HG03354 (cell line): ENCODE measurements at regions not wholly inside any gene's neighbourhood (a gene's known extent, or its start where the extent isn't known, plus 50 kb on each side); places are given as distances from the start of the nearest gene placed in this dataset.

Source experiments
- ATAC-seq: cut with Tn5 transposase; IDR thresholded peaks from one replicate; pipeline ENCODE4 v1.9.1; 2021; ENCODE audit warnings: mild to moderate bottlenecking; ENCODE audit not compliant: unreplicated experiment, poor library complexity, severe bottlenecking

GRCh38 chr4:185965426-185966384 lies 103.3 kb upstream of the TLR3 start:
- peak; percentile 77 for ATAC-seq

DNA sequence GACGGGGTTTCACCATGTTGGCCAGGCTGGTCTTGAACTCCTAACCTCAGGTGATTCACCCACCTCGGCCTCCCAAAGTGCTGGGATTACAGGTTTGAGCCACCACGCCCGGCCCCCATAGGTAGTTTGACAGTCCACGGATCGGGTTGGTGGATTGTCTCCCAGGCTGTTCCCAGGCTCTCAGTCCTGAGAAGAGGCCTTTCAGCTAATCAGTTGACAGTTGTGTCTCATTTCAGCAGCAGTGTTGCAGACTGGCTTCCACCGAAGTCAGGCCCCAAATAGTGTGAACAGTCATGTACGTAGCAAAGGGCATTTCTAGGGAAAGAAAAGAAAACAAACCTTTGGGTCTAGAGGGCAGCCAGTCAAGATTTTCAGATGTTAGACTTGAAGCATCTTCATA lies 102.4 kb upstream of the TLR3 start:
- ATAC-seq = no peak

- no peak for ATAC-seq
Measured at GRCh38 chr4:185966997-185967775, 101.8 kb upstream of the TLR3 start.

DNA sequence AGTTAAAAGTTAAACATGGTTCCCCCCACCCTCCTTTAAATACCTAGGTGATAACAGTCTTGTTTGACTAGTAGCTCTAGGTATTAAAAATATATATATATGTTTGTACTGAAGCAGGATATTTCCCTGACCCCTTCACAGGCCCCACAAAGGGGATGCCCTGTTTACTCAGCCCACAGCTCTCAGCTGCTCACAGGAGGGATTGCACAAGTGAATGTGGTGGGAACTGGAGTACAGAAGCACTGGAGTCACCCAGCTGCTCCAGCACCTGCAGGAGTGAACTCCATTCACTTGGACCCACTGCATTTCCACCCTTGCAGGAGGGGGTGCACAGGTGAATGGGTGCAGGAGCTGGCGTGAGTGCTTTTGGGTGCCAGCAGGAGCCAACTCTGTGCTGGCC lies 99.3 kb upstream of the TLR3 start:
- ATAC-seq = no peak

DNA sequence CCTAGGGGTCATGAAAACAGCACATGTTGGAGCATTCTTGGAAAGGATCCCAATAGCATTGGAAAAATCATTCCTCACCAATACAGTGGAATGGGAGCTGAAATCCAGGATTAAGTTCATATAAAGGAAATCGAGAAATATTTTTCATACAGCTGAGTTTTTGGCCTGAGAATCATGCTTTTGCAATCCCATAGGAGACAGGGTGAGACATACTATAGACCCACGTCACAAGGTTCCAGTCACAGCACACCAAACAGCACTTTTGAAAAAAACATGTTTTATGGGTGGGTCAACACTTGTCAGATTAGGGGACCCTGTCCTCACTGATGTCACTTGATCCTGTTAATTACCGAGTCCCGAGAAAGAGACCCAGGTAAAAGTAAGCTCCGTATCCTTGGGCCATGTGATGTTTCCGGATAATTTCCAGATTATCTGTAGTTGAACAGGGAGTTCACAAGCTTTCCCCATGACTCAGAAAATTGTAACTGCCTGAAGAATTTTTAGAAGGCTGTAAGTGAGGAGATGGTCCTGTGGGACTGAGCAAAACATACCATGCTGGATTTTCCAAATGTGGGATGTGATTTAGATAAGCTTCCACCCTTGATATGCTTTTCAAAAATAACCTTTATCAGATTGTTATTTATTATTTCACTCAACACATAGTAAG lies 80.9 kb upstream of the TLR3 start:
- no peak for ATAC-seq

DNA sequence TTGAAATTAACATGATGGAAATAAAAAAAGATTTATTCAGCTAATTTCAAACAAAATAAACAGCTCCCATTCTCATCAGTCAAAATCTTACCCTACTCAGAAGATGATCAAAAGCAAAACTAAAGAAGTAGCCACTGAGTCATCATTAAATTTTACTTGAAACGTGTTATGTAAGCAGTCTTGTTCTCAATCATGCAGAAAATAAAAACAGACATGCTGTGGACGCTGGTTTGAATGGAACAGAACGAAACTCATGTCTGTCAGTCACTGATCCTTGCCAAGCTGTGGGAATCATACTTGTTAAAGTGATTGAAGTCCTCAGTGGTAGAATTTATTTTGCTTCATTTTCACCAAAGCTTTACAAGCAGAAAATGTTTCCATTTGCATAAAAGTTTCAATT lies 77.2 kb upstream of the TLR3 start:
- no peak for ATAC-seq

- no peak for ATAC-seq
Measured at GRCh38 chr4:185992585-185992984, 76.4 kb upstream of the TLR3 start.

DNA sequence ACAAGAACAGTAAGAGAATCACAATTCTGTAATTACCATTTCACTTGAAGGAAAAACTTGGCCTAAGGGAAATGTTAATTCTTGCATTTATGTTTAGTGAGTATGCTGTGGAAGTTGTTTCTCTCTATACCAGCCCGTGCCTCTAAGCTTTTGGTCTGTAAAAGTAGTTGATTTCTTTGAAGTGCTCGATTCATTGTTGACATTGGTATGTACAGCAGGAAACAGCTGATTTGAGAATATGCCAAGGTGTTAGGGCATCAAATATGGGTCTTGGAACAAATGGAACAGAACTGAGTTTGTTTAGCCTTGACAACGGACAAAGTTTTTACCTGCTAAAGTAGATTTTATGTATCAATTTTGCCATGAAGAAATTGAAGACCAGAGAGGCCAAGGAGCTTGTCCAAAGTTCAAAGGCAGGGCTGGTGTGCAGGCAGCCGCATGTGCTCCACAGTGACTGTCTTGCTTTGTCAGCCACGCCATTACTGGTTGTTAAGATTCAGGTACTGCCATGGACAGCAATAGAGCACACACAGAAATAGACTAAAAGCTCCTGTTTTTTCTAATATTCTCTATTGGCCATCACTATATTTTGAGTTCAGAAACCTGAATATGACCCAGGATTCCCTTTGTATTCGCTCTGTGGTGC lies 75.5 kb upstream of the TLR3 start:
- ATAC-seq = no peak

DNA sequence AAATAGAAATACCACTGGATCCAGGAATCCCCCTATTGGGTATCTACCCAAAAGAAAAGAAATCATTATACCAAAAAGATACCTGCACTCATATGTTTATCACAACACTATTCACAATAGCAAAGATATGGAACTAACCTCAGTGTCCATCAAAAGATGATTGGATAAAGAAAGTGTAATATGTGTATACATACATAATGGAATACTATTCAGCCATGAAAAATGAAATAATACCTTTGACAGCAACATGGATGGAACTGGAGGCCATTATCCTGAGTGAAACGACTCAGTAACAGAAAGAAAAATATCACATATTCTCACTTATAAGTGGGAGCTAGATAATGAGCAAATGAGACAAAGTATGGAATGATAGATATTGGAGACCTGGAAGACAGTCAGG lies 74.2 kb upstream of the TLR3 start:
- ATAC-seq = no peak

DNA sequence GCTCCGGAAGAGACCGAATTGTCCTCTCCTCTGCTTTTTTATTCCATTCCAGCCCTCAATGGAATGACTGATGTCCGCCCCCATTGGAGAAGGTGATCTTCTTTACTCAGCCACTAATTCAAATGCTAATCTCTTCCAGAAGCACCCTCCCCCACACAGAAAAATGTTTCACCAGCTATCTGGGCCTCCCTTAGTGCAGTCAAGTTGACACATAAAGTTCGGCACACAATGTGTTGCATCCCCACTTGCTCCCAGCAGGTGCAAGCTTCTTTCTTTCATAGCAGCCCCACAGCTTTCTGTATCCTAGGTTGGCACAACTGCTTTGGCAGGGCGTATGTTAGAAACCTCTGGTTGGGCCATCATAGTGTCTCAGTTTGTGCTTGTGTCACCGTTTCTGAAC lies 73.3 kb upstream of the TLR3 start:
- ATAC-seq = no peak

DNA sequence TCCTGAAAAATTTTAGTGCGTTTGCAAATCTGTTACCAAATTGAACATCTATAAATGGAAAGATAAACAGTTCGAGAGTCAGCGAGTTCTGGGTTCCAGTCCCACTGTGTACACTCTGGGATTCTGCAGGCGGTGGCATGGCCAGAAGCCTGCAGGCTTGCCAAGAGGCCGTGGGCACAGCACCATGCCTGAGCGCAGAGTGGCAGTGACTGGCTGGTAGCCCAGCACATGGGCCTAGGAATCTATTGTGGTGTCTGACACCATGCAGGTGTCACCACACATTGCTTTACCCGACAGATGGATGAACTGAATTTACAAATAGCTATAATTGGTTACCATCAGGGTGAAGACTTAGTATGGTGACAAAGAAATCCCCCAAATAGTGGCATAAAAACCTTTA lies 71.7 kb upstream of the TLR3 start:
- ATAC-seq = no peak

- no peak for ATAC-seq
Measured at GRCh38 chr4:185998791-185999190, 70.2 kb upstream of the TLR3 start.

DNA sequence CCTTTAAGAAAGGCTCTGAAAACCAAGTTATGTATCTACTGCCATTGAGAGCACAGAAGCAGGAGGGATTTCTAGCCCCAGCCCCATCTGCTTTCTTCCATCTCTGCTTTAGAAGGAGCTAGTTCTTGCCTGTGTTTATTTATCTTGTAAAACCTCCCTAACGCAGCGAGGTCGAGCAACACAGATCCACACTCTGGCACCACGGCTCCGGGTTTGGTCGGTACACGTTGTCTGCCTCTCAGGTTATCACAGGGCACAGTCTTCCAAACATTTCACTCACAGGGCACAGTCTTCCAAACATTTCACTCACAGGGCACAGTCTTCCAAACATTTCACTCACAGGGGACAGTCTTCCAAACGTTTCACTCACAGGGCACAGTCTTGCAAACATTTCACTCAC lies 69.7 kb upstream of the TLR3 start:
- ATAC-seq = no peak

- ATAC-seq = no peak
Measured at GRCh38 chr4:186002853-186003252, 66.1 kb upstream of the TLR3 start.

- no peak for ATAC-seq
Measured at GRCh38 chr4:186003746-186004145, 65.2 kb upstream of the TLR3 start.

- ATAC-seq = no peak
Measured at GRCh38 chr4:186008057-186008456, 60.9 kb upstream of the TLR3 start.

GRCh38 chr4:186009976-186010375 lies 59.0 kb upstream of the TLR3 start:
- ATAC-seq = no peak

GRCh38 chr4:186010821-186011220 lies 58.1 kb upstream of the TLR3 start:
- no peak for ATAC-seq

DNA sequence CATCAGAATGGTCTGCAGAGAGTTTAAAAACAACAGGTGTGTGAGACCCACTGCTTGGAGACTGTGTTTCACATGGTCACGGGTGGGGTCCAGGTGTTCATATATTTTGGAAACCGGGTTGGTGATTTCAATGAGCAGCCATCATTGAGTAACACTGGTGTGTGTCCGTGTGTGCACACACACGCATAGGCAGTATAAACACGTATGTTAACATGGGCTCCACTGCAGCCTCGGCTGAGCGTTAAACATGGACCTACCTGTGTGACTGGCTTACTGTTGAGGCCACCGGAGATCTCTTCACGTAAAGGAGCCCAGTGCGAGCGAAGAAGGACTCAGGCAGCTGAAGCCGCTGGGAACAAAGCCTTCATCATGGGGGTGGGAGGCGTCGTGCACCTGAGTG lies 56.9 kb upstream of the TLR3 start:
- ATAC-seq = no peak
